Sigmoid colon (tissue), 6 donors: ENCODE measurements at regions not wholly inside any gene's neighbourhood (a gene's known extent, or its start where the extent isn't known, plus 50 kb on each side); places are given as distances from the start of the nearest gene placed in this dataset.

Source experiments
- DNase-seq: peaks from one replicate; pipeline ENCODE4 v3.0.0-alpha.2; 2019
- H3K27ac ChIP-seq, 4 donors: fragments of 200-600 bp; sonication (generic); one replicate each; pipeline ENCODE4 v1.5.1; 2016 to 2019; ENCODE audit warnings: mild to moderate bottlenecking in 1 of 4
- H3K27me3 ChIP-seq, 3 donors: fragments of 200-600 bp; sonication (generic); one replicate each; pipeline ENCODE4 v1.5.1; 2019; ENCODE audit warnings: mild to moderate bottlenecking in 1 of 3
- H3K36me3 ChIP-seq, 4 donors: fragments of 200-600 bp; sonication (generic); one replicate each; pipeline ENCODE4 v1.5.1; 2016 to 2019
- H3K4me1 ChIP-seq, 4 donors: fragments of 200-600 bp; sonication (generic); one replicate each; pipeline ENCODE4 v1.5.1; 2017 to 2019
- H3K4me3 ChIP-seq, 4 donors: fragments of 200-600 bp; sonication (generic); one replicate each; pipeline ENCODE4 v1.5.1; 2017 to 2019; ENCODE audit warnings: mild to moderate bottlenecking in 2 of 4, moderate library complexity in 1 of 4
- H3K9me3 ChIP-seq, 4 donors: fragments of 200-600 bp in 3 of 4; sonication (generic) in 3 of 4; one replicate each; pipeline versions ENCODE4 v1.5.1 to v1.6.1; 2013 to 2019
- EP300 ChIP-seq, 4 donors: sonication (generic); formaldehyde crosslinking; IDR thresholded peaks; one replicate each; pipeline ENCODE4 v1.6.1; 2017; ENCODE audit warnings: antibody characterized with exemption in 4 of 4
- POLR2A ChIP-seq, 2 donors: fragments of 450-650 bp; IDR thresholded peaks; one replicate each; pipeline ENCODE4 v1.6.1; 2016; ENCODE audit warnings: antibody characterized with exemption in 2 of 2, mild to moderate bottlenecking in 2 of 2, moderate library complexity in 2 of 2
- POLR2AphosphoS5 ChIP-seq, 4 donors: sonication (generic); formaldehyde crosslinking; IDR thresholded peaks; one replicate each; pipeline ENCODE4 v1.6.1; 2017; ENCODE audit warnings: antibody characterized with exemption in 4 of 4
- WGBS, 2 donors: extraction: QIAGEN DNeasy Blood & Tissue Kit; methylation state at CpG; one replicate each; pipeline ENCODE4 v1.1.7; 2013; 5-methylcytosine and 5-hydroxymethylcytosine counted together
- intact Hi-C: fragments of 100-400 bp; cut with DNase I; formaldehyde crosslinking; loops from one replicate; pipeline ENCODE4 v1.15.1; 2023
- TF ChIP-seq, protein P1 (sequence below), 4 experiments: fragments of 450-650 bp in 3 of 4; fragments of 200-600 bp in 1 of 4; IDR thresholded peaks; one replicate each; pipeline ENCODE4 v1.5.1; 2016 to 2019; ENCODE audit warnings: antibody characterized with exemption in 4 of 4, mild to moderate bottlenecking in 3 of 4, moderate library complexity in 2 of 4
- donor health status: healthy with polysubstance abuse.
- donor health status: healthy.

DNA sequence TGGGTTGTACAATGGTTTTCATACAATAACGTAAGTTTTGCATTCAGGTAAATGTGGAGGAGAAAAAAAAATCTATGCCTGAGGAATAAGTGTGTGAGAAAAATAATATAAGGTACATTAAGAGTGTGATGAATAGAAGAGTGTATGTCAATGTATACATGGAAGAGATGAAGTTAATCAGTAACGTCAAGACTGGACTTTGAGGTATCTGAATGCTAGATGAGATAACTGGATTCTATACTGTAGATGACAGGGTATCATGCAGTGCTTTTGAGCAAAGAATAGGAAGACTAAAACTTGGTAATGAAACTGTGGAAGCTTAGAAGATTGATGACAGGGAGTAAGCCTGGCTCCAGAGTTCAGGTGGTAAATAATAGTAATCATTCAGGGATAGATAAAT is 666.7 kb upstream of the SGO1 start:
- Histone ChIP-seq H3K4me1 (no peaks in the 10 kb centered on the region), H3K27me3 (no peaks in the 10 kb centered on the region), H3K9me3 (no peaks in the 10 kb centered on the region), H3K36me3 (no peaks in the 10 kb centered on the region), H3K4me3 (no peak overlapping the region), H3K27ac (no peak overlapping the region)
- no peak for DNase-seq
- intact Hi-C loops: no loop called here
- 50 to 77% methylated on average over 2 of the region's 2 CpGs for WGBS, 2 donors
- TF ChIP-seq EP300 (IDR thresholded peaks at IDR 0.05) (no peak), POLR2AphosphoS5 (IDR thresholded peaks at IDR 0.05) (no peak), POLR2A (IDR thresholded peaks at IDR 0.05) (no peak)
- TF ChIP-seq, protein P1, sequence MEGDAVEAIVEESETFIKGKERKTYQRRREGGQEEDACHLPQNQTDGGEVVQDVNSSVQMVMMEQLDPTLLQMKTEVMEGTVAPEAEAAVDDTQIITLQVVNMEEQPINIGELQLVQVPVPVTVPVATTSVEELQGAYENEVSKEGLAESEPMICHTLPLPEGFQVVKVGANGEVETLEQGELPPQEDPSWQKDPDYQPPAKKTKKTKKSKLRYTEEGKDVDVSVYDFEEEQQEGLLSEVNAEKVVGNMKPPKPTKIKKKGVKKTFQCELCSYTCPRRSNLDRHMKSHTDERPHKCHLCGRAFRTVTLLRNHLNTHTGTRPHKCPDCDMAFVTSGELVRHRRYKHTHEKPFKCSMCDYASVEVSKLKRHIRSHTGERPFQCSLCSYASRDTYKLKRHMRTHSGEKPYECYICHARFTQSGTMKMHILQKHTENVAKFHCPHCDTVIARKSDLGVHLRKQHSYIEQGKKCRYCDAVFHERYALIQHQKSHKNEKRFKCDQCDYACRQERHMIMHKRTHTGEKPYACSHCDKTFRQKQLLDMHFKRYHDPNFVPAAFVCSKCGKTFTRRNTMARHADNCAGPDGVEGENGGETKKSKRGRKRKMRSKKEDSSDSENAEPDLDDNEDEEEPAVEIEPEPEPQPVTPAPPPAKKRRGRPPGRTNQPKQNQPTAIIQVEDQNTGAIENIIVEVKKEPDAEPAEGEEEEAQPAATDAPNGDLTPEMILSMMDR (IDR thresholded peaks at IDR 0.05): no peak

DNA sequence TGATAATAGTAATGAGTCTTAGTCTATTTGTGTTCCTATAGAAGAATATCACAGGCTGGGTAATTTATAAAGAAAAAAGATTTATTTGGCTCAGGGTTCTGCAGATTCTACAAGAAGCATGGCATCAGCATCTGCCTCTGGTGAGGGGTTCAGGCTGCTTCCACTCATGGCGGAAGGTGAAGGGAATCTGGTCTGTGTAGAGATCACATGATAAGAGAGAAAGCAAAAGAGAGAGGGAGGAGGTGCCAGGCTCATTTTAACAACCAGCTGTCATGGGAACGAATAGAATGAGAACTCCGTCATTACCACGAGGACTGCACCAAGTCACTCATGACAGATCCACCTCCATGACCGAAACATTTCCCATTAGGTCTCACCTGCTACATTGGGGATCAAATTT is 664.0 kb upstream of the SGO1 start:
- no peaks in the 10 kb centered on the region for H3K4me1 ChIP-seq
- no peak overlapping the region for H3K4me3 ChIP-seq
- H3K9me3 ChIP-seq: no peaks in the 10 kb centered on the region
- 88 to 89% methylated on average over 5 of the region's 5 CpGs for WGBS, 2 donors
- intact Hi-C loops: no loop called here
- TF ChIP-seq EP300 (IDR thresholded peaks at IDR 0.05) (no peak), POLR2A (IDR thresholded peaks at IDR 0.05) (no peak), POLR2AphosphoS5 (IDR thresholded peaks at IDR 0.05) (no peak)
- TF ChIP-seq, protein P1 (IDR thresholded peaks at IDR 0.05): no peak
- H3K27me3 ChIP-seq: no peaks in the 10 kb centered on the region
- no peak for DNase-seq
- H3K36me3 ChIP-seq: no peaks in the 10 kb centered on the region
- H3K27ac ChIP-seq: no peak overlapping the region

DNA sequence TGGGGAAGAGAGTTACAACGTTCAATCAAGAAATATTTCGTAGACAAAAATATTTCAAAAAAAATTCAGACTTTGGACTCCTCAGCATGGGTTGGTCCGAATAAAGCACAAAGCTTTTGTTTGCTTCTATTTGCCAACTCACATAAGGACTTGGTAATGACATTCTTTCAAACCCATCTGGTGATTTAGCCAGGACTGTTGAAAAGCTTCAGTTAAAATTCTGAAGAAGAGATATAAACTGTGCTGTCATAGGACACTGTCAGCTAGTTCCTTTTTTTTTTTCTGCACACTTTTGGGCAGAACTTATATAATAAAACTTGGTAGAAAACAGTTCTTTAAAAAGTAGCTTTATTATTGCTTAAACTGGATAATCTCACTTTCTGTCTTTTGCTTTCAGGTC is 660.8 kb upstream of the SGO1 start:
- WGBS, 2 donors: 35 to 62% methylated on average over 3 of the region's 3 CpGs
- TF ChIP-seq, protein P1 (IDR thresholded peaks at IDR 0.05): no peak
- no peak for TF ChIP-seq POLR2A (IDR thresholded peaks at IDR 0.05)
- TF ChIP-seq EP300 (IDR thresholded peaks at IDR 0.05): no peak
- TF ChIP-seq POLR2AphosphoS5 (IDR thresholded peaks at IDR 0.05): no peak

DNA sequence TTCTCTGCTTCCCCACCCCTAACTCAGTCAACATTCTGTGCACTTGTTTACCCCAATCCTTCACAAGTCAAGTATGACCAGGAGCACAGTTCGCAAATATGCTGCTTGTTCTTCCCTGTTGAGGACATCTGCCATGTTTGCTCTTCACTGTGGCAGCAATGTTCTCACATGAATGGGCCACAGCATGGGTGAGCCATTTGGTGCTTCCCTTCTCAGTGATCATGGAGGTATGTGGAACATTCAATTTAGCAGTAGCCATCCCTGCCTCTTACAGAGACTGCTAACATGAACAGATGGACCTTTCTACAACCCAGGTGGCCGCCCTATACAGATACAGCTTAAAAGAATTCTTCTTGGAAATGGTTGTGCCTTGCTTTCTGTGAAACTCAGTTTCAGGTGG is 660.1 kb upstream of the SGO1 start:
- no peak for DNase-seq
- Histone ChIP-seq H3K4me1 (no peaks in the 10 kb centered on the region), H3K27ac (no peak overlapping the region), H3K36me3 (no peaks in the 10 kb centered on the region), H3K9me3 (peaks cover 0 to 4% (median 0%) of the 10 kb centered on the region in 4 donors), H3K4me3 (no peak overlapping the region), H3K27me3 (no peaks in the 10 kb centered on the region)
- 92 to 95% methylated on average over 2 of the region's 2 CpGs for WGBS, 2 donors
- intact Hi-C loops: no loop called here
- TF ChIP-seq EP300 (IDR thresholded peaks at IDR 0.05) (no peak), POLR2A (IDR thresholded peaks at IDR 0.05) (no peak), POLR2AphosphoS5 (IDR thresholded peaks at IDR 0.05) (no peak)
- TF ChIP-seq, protein P1 (IDR thresholded peaks at IDR 0.05): no peak

More for the DNA sequence above, 660.8 kb upstream of the SGO1 start:
- no peak overlapping the region for H3K4me3 ChIP-seq
- H3K36me3 ChIP-seq: no peaks in the 10 kb centered on the region
- intact Hi-C loops: no loop called here
- DNase-seq: no peak
- H3K9me3 ChIP-seq: no peaks in the 10 kb centered on the region
- no peaks in the 10 kb centered on the region for H3K27me3 ChIP-seq
- H3K4me1 ChIP-seq: no peaks in the 10 kb centered on the region
- no peak overlapping the region for H3K27ac ChIP-seq

- intact Hi-C loops: no loop called here
- no peak for TF ChIP-seq EP300 (IDR thresholded peaks at IDR 0.05)
- no peak for TF ChIP-seq POLR2A (IDR thresholded peaks at IDR 0.05)
- TF ChIP-seq POLR2AphosphoS5 (IDR thresholded peaks at IDR 0.05): no peak
- TF ChIP-seq, protein P1 (IDR thresholded peaks at IDR 0.05): no peak
- Histone ChIP-seq H3K4me3 (no peak overlapping the region), H3K27ac (no peak overlapping the region), H3K36me3 (no peaks in the 10 kb centered on the region), H3K9me3 (peaks cover 0 to 4% (median 0%) of the 10 kb centered on the region in 4 donors), H3K4me1 (no peaks in the 10 kb centered on the region), H3K27me3 (no peaks in the 10 kb centered on the region)
- WGBS, 2 donors: 52 to 76% methylated on average over 5 of the region's 5 CpGs
- DNase-seq: no peak
Measured at GRCh38 chr3:20844851-20845250, 658.8 kb upstream of the SGO1 start.
